ENCODE measurements at regions not wholly inside any gene's neighbourhood (a gene's known extent, or its start where the extent isn't known, plus 50 kb on each side); places are given as distances from the start of the nearest gene placed in this dataset.

- intact Hi-C loops (cut with micrococcal nuclease): no loop called here
- H3K4me3 Mint-ChIP-seq: no peak overlapping the region
- no peaks in the 10 kb centered on the region for H3K36me3 Mint-ChIP-seq (ENCODE audit: low read depth)
- H3K27me3 Mint-ChIP-seq: no peaks in the 10 kb centered on the region
- no peaks in the 10 kb centered on the region for H3K4me1 Mint-ChIP-seq (ENCODE audit: low read depth)
- no peak overlapping the region for H3K27ac Mint-ChIP-seq
- H3K9me3 Mint-ChIP-seq: no peaks in the 10 kb centered on the region
Measured at GRCh38 chr2:71792926-71793761, 339.8 kb downstream of the DYSF start.

DNA sequence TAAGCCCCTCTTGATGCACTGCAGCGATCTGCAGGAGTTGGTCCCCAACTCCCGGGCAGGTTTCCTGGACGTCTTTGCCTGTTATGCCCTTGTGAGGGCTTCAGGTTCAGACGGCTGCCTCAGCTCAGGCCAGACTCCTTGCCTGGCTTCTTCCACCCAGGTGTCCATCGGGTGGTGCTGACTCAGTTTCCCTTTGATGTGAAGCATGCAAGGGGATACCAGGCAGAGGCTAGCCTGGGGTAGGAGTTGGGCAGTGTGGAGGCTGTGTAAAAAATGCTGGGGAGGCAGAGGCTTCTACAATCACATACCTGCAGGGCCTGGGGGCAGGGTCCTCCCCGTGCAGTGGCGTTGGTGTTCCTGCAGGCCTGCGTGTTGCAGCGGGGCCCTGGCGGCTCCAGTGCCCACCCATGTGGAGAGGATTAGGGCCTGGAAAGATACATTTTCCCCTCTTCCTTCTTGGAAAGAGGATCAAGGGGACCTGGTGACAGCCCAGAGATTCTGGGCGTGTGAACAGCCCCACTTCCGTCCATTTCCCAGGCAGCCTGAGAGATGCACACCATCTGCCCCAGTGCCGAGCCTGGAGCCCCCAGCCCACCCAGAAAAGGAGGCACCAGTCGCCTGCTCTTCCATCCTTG is 338.3 kb downstream of the DYSF start:
- H3K4me3 Mint-ChIP-seq: no peak overlapping the region
- no peaks in the 10 kb centered on the region for H3K27me3 Mint-ChIP-seq
- no peaks in the 10 kb centered on the region for H3K9me3 Mint-ChIP-seq
- H3K36me3 Mint-ChIP-seq (ENCODE audit: low read depth): no peaks in the 10 kb centered on the region
- H3K4me1 Mint-ChIP-seq (ENCODE audit: low read depth): no peaks in the 10 kb centered on the region
- H3K27ac Mint-ChIP-seq: no peak overlapping the region
- intact Hi-C loops (cut with micrococcal nuclease): no loop called here

GRCh38 chr2:71791061-71791450 is 337.7 kb downstream of the DYSF start:
- no peak overlapping the region for H3K27ac Mint-ChIP-seq
- H3K27me3 Mint-ChIP-seq: no peaks in the 10 kb centered on the region
- H3K4me3 Mint-ChIP-seq: no peak overlapping the region
- H3K9me3 Mint-ChIP-seq: no peaks in the 10 kb centered on the region
- no peaks in the 10 kb centered on the region for H3K4me1 Mint-ChIP-seq (ENCODE audit: low read depth)
- intact Hi-C loops (cut with micrococcal nuclease): no loop called here
- no peaks in the 10 kb centered on the region for H3K36me3 Mint-ChIP-seq (ENCODE audit: low read depth)

GRCh38 chr2:71790226-71791060 is 337.1 kb downstream of the DYSF start:
- Mint-ChIP-seq H3K4me1 (ENCODE audit: low read depth) (no peaks in the 10 kb centered on the region), H3K9me3 (no peaks in the 10 kb centered on the region), H3K4me3 (no peak overlapping the region), H3K27me3 (peaks cover 2% of the 10 kb centered on the region), H3K27ac (no peak overlapping the region), H3K36me3 (ENCODE audit: low read depth) (no peaks in the 10 kb centered on the region)
- intact Hi-C loops (cut with micrococcal nuclease): no loop called here

DNA sequence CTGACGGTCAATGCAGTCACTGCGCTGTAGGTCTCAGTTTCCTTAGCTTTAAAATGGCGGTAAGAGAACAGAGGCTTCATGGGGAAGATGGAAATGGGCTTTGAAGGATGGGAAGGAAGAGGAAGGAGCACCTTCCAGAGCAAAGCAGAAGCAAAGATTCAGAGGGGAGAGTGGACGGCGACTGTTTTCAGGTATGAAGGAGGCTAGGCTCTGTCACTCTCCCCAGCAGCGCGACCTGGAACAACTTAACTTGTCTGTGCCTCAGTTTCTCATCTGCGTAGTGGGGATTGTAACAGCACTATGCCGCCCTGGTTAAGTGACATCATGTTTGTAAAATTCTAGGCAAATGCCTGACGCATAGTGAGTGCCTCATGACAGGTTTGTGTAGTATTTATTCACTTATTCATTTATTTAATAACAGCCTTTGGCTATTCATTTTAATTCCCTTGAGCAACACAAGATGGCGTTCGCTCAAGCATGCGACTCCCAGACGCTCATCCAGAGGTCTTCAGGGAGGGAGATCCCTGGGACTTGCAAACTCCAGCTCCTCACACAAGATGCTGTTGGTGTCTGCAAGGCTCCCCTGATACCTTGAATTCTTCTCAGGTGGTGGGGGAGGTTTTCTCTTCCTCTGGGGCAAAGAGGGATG is 336.3 kb downstream of the DYSF start:
- H3K9me3 Mint-ChIP-seq: no peaks in the 10 kb centered on the region
- H3K27me3 Mint-ChIP-seq: peaks cover 6% of the 10 kb centered on the region

GRCh38 chr2:71788601-71789240 is 335.4 kb downstream of the DYSF start:
- H3K4me1 Mint-ChIP-seq (ENCODE audit: low read depth): no peaks in the 10 kb centered on the region
- no peaks in the 10 kb centered on the region for H3K9me3 Mint-ChIP-seq
- no peak overlapping the region for H3K4me3 Mint-ChIP-seq
- intact Hi-C loops (cut with micrococcal nuclease): no loop called here
- H3K36me3 Mint-ChIP-seq (ENCODE audit: low read depth): no peaks in the 10 kb centered on the region
- no peak overlapping the region for H3K27ac Mint-ChIP-seq
- H3K27me3 Mint-ChIP-seq: peaks cover 6% of the 10 kb centered on the region

More for the DNA sequence above, 336.3 kb downstream of the DYSF start:
- Mint-ChIP-seq H3K36me3 (ENCODE audit: low read depth) (no peaks in the 10 kb centered on the region), H3K4me1 (ENCODE audit: low read depth) (no peaks in the 10 kb centered on the region), H3K4me3 (no peak overlapping the region), H3K27ac (no peak overlapping the region)
- intact Hi-C loops (cut with micrococcal nuclease): no loop called here

DNA sequence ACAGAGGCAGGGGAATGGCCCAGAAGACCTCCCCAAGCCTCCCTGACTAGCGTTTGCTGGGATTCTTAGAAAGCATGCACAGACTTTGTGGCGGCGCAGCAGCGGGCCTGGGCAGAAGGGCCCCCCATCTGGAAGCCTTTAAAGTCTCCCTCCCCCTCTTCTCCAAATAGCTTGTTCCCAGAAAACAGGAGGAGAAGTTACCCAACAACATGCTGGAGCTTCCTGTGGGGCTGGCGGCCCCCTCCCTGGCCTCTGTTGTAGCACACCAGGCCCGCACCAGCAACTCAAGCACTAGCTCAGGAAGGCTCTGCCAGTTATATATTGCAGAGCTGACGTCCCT is 334.8 kb downstream of the DYSF start:
- no peaks in the 10 kb centered on the region for H3K36me3 Mint-ChIP-seq (ENCODE audit: low read depth)
- no peaks in the 10 kb centered on the region for H3K9me3 Mint-ChIP-seq
- no peaks in the 10 kb centered on the region for H3K4me1 Mint-ChIP-seq (ENCODE audit: low read depth)
- intact Hi-C loops (cut with micrococcal nuclease): no loop called here
- H3K4me3 Mint-ChIP-seq: no peak overlapping the region
- no peak overlapping the region for H3K27ac Mint-ChIP-seq
- peaks cover 6% of the 10 kb centered on the region for H3K27me3 Mint-ChIP-seq

- H3K9me3 Mint-ChIP-seq: no peaks in the 10 kb centered on the region
- H3K27me3 Mint-ChIP-seq: peaks cover 6% of the 10 kb centered on the region
- H3K36me3 Mint-ChIP-seq (ENCODE audit: low read depth): no peaks in the 10 kb centered on the region
- no peak overlapping the region for H3K27ac Mint-ChIP-seq
- no peaks in the 10 kb centered on the region for H3K4me1 Mint-ChIP-seq (ENCODE audit: low read depth)
- intact Hi-C loops (cut with micrococcal nuclease): no loop called here
- no peak overlapping the region for H3K4me3 Mint-ChIP-seq
Measured at GRCh38 chr2:71787476-71788185, 334.3 kb downstream of the DYSF start.

GRCh38 chr2:71787108-71787415 is 333.7 kb downstream of the DYSF start:
- no peaks in the 10 kb centered on the region for H3K36me3 Mint-ChIP-seq (ENCODE audit: low read depth)
- no peak overlapping the region for H3K27ac Mint-ChIP-seq
- H3K4me3 Mint-ChIP-seq: no peak overlapping the region
- no peaks in the 10 kb centered on the region for H3K4me1 Mint-ChIP-seq (ENCODE audit: low read depth)
- intact Hi-C loops (cut with micrococcal nuclease): no loop called here
- peaks cover 6% of the 10 kb centered on the region for H3K27me3 Mint-ChIP-seq
- no peaks in the 10 kb centered on the region for H3K9me3 Mint-ChIP-seq

DNA sequence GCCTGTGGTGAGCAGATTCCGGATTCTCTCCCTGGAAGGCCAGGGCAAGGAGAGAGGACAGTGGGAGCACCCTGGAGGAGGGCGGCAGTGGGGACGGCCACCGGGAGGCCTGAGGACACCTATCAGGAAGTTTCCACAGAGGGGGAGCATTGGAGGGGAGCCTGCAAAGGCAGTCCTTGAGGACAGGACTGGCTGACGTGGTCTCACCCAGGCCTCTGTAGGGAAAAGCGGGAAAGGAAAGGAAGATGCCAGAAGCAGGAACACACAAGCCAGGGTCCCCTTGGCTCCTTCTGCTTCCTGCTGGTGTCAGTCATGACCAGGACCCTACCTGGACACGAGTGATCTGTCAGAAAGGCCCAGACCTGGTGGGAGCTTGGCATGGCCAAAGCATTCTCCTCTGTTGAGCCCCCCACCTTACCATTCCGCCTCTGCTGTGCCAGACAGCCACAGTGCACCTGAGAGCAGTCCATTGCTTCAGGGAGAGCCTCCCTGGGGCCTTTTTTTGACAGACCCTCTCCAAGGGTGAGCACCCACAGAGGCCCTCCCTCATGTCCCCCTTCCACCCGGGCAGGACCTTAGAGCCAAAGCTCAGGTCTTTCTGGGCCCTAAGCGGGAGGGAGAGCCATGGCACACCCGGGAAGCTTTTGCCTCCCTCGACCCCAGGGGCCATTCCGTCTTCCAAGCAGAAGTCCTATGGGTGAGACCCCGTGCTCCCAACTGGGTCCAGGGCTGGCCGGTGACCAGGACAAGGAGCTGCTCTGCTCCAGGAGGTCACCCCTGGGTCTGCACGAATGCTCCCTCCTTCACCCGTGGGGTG is 333.1 kb downstream of the DYSF start:
- Mint-ChIP-seq H3K4me3 (no peak overlapping the region), H3K27me3 (peaks cover 6% of the 10 kb centered on the region), H3K4me1 (ENCODE audit: low read depth) (no peaks in the 10 kb centered on the region), H3K36me3 (ENCODE audit: low read depth) (no peaks in the 10 kb centered on the region), H3K9me3 (no peaks in the 10 kb centered on the region), H3K27ac (no peak overlapping the region)
- intact Hi-C loops (cut with micrococcal nuclease): no loop called here

DNA sequence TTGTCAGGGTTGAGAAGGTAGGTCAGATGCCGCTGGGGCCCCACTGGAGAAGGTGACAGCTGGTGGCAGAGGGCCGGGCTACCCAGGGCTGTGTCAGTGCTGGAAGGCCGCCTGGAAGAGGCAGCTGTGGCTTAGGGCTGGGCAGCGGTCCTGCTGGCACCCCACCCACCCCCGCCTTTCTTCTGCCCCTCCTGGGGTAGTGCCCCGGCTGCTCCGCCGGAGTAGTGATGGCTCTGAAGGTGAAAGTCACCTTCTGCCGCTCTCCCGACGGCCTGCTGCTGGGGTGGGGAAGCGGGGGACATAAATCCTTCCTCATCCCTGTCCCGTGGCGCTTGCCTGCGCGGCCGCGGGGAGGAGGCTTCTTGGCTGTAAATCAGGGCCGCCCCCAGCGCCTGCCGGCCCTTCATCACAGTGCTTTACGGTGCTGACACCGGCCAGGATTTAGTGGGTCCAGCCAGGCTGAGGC is 332.2 kb downstream of the DYSF start:
- no peaks in the 10 kb centered on the region for H3K4me1 Mint-ChIP-seq (ENCODE audit: low read depth)
- no peak overlapping the region for H3K27ac Mint-ChIP-seq
- H3K36me3 Mint-ChIP-seq (ENCODE audit: low read depth): no peaks in the 10 kb centered on the region
- intact Hi-C loops (cut with micrococcal nuclease): no loop called here
- H3K4me3 Mint-ChIP-seq: no peak overlapping the region
- no peaks in the 10 kb centered on the region for H3K9me3 Mint-ChIP-seq
- peaks cover 8% of the 10 kb centered on the region for H3K27me3 Mint-ChIP-seq

DNA sequence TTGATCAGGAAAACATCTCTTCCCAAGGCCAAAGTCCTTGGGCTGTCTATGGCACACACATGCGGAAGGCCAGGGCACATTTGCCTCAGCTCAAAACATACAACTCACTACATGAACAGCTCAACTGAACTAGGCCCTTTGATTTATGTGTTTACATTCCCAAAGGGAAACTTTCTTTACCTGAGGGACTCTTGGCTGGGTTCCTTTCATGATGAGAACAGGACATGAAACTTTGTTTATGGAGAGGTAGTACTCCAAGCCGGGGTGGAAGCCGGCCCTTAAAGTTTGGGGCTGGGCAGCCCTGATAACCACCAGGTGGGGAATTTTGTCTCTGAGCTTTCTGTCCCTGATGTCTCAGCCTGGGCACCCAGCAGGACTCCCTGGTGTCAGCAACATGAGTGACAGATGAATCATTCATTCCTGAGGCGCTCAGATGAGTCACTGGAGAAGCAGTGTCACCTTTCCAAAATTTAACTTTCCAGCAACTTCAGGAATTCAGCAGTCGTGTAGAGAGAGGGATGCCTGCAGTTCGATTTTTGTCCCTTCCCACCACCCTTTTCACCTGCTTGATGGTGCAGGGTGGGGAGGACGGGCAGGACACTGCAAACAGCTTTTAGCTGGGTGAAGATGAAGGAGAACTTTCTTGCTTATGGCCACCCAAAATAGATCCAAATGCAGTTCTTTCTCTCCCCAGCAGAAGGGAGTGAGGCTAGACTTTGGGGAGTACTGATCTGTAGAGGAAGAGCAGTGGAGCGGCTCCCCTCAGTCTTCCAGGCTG is 331.6 kb downstream of the DYSF start:
- H3K27ac Mint-ChIP-seq: no peak overlapping the region

More for the DNA sequence above, 331.6 kb downstream of the DYSF start:
- Mint-ChIP-seq H3K27me3 (peaks cover 8% of the 10 kb centered on the region), H3K36me3 (ENCODE audit: low read depth) (no peaks in the 10 kb centered on the region), H3K4me3 (no peak overlapping the region), H3K4me1 (ENCODE audit: low read depth) (no peaks in the 10 kb centered on the region), H3K9me3 (no peaks in the 10 kb centered on the region)
- intact Hi-C loops (cut with micrococcal nuclease): no loop called here
